H1 (cell line): ENCODE measurements at regions not wholly inside any gene's neighbourhood (a gene's known extent, or its start where the extent isn't known, plus 50 kb on each side); places are given as distances from the start of the nearest gene placed in this dataset.

Source experiments
- CTCF ChIA-PET: fragments of 300-600 bp; sonication (Branson Sonifier 250); formaldehyde crosslinking; loops from one replicate; lab custom pipeline; 2021; ENCODE audit not compliant: partially characterized antibody; lab: Charles Lee
- POLR2A ChIA-PET: fragments of 300-600 bp; sonication (Branson Sonifier 250); formaldehyde crosslinking; loops from one replicate; lab custom pipeline; 2021; ENCODE audit warnings: inconsistent platforms; ENCODE audit not compliant: partially characterized antibody; lab: Charles Lee
- DNase-seq, 2 experiments: peaks; one replicate each; pipeline versions ENCODE4 v3.0.0 to v3.0.0-alpha.2; 2010 to 2022; ENCODE audit warnings: low spot score in 2 of 2, low read depth in 1 of 2, mixed read lengths in 1 of 2
- FAIRE-seq: peaks from 2 replicates; lab custom pipeline; 2011; peaks lifted over from hg19 to GRCh38; lab: Jason Lieb, UNC
- H2AFZ ChIP-seq: 2 replicates; pipeline ENCODE4 v1.8.1; 2012; ENCODE audit warnings: low read length, inconsistent platforms
- H2AK5ac ChIP-seq: 2 replicates; pipeline ENCODE4 v1.6.1; 2013; ENCODE audit warnings: low read depth, low read length
- H2BK120ac ChIP-seq: replicated peaks from 2 replicates; pipeline ENCODE3; 2013; ENCODE audit warnings: low read depth, low read length, inconsistent platforms
- H2BK12ac ChIP-seq: 2 replicates; pipeline ENCODE4 v1.6.1; 2013; ENCODE audit warnings: low read depth, low read length
- H2BK15ac ChIP-seq: 2 replicates; pipeline ENCODE4 v1.6.1; 2013; ENCODE audit warnings: low read length
- H2BK20ac ChIP-seq: 2 replicates; pipeline ENCODE4 v1.6.1; 2013; ENCODE audit warnings: low read length
- H2BK5ac ChIP-seq: 2 replicates; pipeline ENCODE4 v1.6.1; 2013; ENCODE audit warnings: low read depth, low read length
- H3K14ac ChIP-seq: 2 replicates; pipeline ENCODE4 v1.6.1; 2013; ENCODE audit warnings: inconsistent platforms; ENCODE audit not compliant: insufficient read length
- H3K18ac ChIP-seq: 2 replicates; pipeline ENCODE4 v1.6.1; 2013; ENCODE audit warnings: low read length; ENCODE audit errors: extremely low read depth
- H3K23ac ChIP-seq: 2 replicates; pipeline ENCODE4 v1.6.1; 2013; ENCODE audit warnings: inconsistent platforms; ENCODE audit not compliant: insufficient read length
- H3K23me2 ChIP-seq: 2 replicates; pipeline ENCODE4 v1.6.1; 2013; ENCODE audit warnings: low read depth, low read length
- H3K27ac ChIP-seq: 2 replicates; pipeline ENCODE4 v1.6.1; 2011; ENCODE audit warnings: low read depth, low read length, inconsistent platforms
- H3K27me3 ChIP-seq, 4 experiments: replicated peaks in 1 of 4; 1 replicate in 1 of 4; 2 replicates in 3 of 4; pipeline versions ENCODE4 v1.6.1 to v1.8.1; 2011 to 2013; ENCODE audit warnings: low read length in 3 of 4, mild to moderate bottlenecking in 3 of 4, inconsistent platforms in 2 of 4, mixed read lengths in 2 of 4, moderate library complexity in 1 of 4; ENCODE audit not compliant: control insufficient read depth in 3 of 4, insufficient read depth in 3 of 4; ENCODE audit errors: extremely low read depth in 1 of 4
- H3K36me3 ChIP-seq, 4 experiments: 2 replicates each; pipeline versions ENCODE4 v1.6.1 to v1.8.1; 2011 to 2013; ENCODE audit warnings: mild to moderate bottlenecking in 4 of 4, low read length in 3 of 4, moderate library complexity in 2 of 4, control low read depth in 1 of 4, inconsistent platforms in 1 of 4; ENCODE audit not compliant: insufficient read depth in 4 of 4, control insufficient read depth in 2 of 4
- H3K4ac ChIP-seq: replicated peaks from 2 replicates; pipeline ENCODE3; 2013; ENCODE audit warnings: low read length, low read depth, mixed read lengths, inconsistent platforms; ENCODE audit not compliant: insufficient read length
- H3K4me1 ChIP-seq, 4 experiments: replicated peaks in 1 of 4; 1 replicate in 1 of 4; 2 replicates in 3 of 4; pipeline versions ENCODE4 v1.6.1 to v1.8.1; 2011 to 2013; ENCODE audit warnings: low read length in 3 of 4, inconsistent platforms in 2 of 4, mixed read lengths in 1 of 4; ENCODE audit not compliant: insufficient read depth in 4 of 4, control insufficient read depth in 3 of 4
- H3K4me2 ChIP-seq, 2 experiments: 2 replicates each; pipeline versions ENCODE4 v1.6.1 to v1.8.1; 2011 to 2013; ENCODE audit warnings: low read depth in 2 of 2, low read length in 2 of 2, control low read depth in 1 of 2, inconsistent platforms in 1 of 2, mild to moderate bottlenecking in 1 of 2; ENCODE audit not compliant: insufficient read depth in 1 of 2
- H3K4me3 ChIP-seq, 4 experiments: fragments of 200-600, 300-600 bp in 1 of 4; sonication (generic), shearing (Covaris generic), sonication (Bioruptor Twin) in 1 of 4; 2 replicates each; pipeline versions ENCODE4 v1.5.1 to v1.8.1; 2011 to 2016; ENCODE audit warnings: low read length in 4 of 4, low read depth in 3 of 4, control low read depth in 2 of 4, inconsistent platforms in 2 of 4, mild to moderate bottlenecking in 2 of 4, mixed read lengths in 1 of 4, moderate library complexity in 1 of 4; ENCODE audit not compliant: insufficient read depth in 2 of 4; ENCODE audit errors: extremely low read depth in 1 of 4
- H3K56ac ChIP-seq: replicated peaks from 2 replicates; pipeline ENCODE3; 2013; ENCODE audit warnings: low read depth, mild to moderate bottlenecking, mixed read lengths, low read length, inconsistent platforms; ENCODE audit not compliant: insufficient read length
- H3K79me1 ChIP-seq: 2 replicates; pipeline ENCODE4 v1.6.1; 2013; ENCODE audit warnings: low read depth, low read length, control low read depth
- H3K79me2 ChIP-seq, 2 experiments: 2 replicates each; pipeline versions ENCODE4 v1.6.1 to v1.8.1; 2012 to 2013; ENCODE audit warnings: low read length in 2 of 2, mild to moderate bottlenecking in 2 of 2, inconsistent platforms in 1 of 2; ENCODE audit not compliant: insufficient read depth in 2 of 2, control insufficient read depth in 1 of 2
- H3K9ac ChIP-seq, 4 experiments: replicated peaks in 1 of 4; 1 replicate in 1 of 4; 2 replicates in 3 of 4; pipeline versions ENCODE4 v1.6.1 to v1.8.1; 2011 to 2013; ENCODE audit warnings: low read depth in 3 of 4, low read length in 3 of 4, control low read depth in 2 of 4, mild to moderate bottlenecking in 2 of 4, moderate library complexity in 2 of 4, inconsistent platforms in 1 of 4; ENCODE audit errors: extremely low read depth in 1 of 4
- H3K9me3 ChIP-seq, 2 experiments: 2 replicates each; pipeline versions ENCODE4 v1.6.1 to v1.8.1; 2012 to 2013; ENCODE audit warnings: mild to moderate bottlenecking in 2 of 2, moderate library complexity in 2 of 2, control low read depth in 1 of 2, inconsistent platforms in 1 of 2, low read depth in 1 of 2, low read length in 1 of 2, mixed read lengths in 1 of 2; ENCODE audit not compliant: insufficient read depth in 2 of 2
- H4K20me1 ChIP-seq, 2 experiments: replicated peaks in 1 of 2; 2 replicates each; pipeline versions ENCODE3 to v1.8.1; 2011 to 2013; ENCODE audit warnings: inconsistent platforms in 2 of 2, low read length in 2 of 2, mild to moderate bottlenecking in 1 of 2; ENCODE audit not compliant: insufficient read depth in 2 of 2, control insufficient read depth in 1 of 2
- H4K5ac ChIP-seq: 2 replicates; pipeline ENCODE4 v1.6.1; 2013; ENCODE audit warnings: low read length, low read depth, mixed read lengths, inconsistent platforms; ENCODE audit not compliant: insufficient read length
- H4K8ac ChIP-seq: 2 replicates; pipeline ENCODE4 v1.8.0; 2013; ENCODE audit warnings: mild to moderate bottlenecking, moderate library complexity, low read length, inconsistent platforms; ENCODE audit not compliant: insufficient read depth; ENCODE audit errors: extremely low read depth
- H4K91ac ChIP-seq: replicated peaks from 2 replicates; pipeline ENCODE3; 2013; ENCODE audit warnings: low read length, mixed read lengths, inconsistent platforms; ENCODE audit not compliant: insufficient read length
- ATF3 ChIP-seq: IDR thresholded peaks from 2 replicates; pipeline ENCODE4 v1.6.1; 2011; ENCODE audit warnings: low read depth, mild to moderate bottlenecking, low read length; ENCODE audit not compliant: insufficient read depth
- CBX5 ChIP-seq: fragments of 300-800, 300-1000 bp; sonication (generic); IDR thresholded peaks from 2 replicates; pipeline ENCODE4 v1.7.1; 2016; ENCODE audit warnings: antibody characterized with exemption, low read length, low read depth
- KDM5A ChIP-seq: fragments of 200-600 bp; IDR thresholded peaks from 2 replicates; pipeline ENCODE4 v1.7.1; 2012; ENCODE audit warnings: mild to moderate bottlenecking, low read length, inconsistent platforms, mixed read lengths
- POU5F1 ChIP-seq: IDR thresholded peaks from 2 replicates; pipeline ENCODE4 v1.6.1; 2011; ENCODE audit warnings: low read depth, mild to moderate bottlenecking, low read length, moderate library complexity
- RBBP5 ChIP-seq: IDR thresholded peaks from 2 replicates; pipeline ENCODE4 v1.7.1; 2012; ENCODE audit warnings: low read depth, mild to moderate bottlenecking, inconsistent platforms, low read length, moderate library complexity, borderline replicate concordance
- RNF2 ChIP-seq: fragments of 200-900, 300-1000 bp; sonication (generic); IDR thresholded peaks from 2 replicates; pipeline ENCODE4 v1.7.1; 2016; ENCODE audit warnings: borderline replicate concordance, low read depth, mild to moderate bottlenecking, antibody characterized with exemption, low read length; ENCODE audit not compliant: poor library complexity, severe bottlenecking; ENCODE audit errors: missing control alignments
- SIRT6 ChIP-seq: IDR thresholded peaks from one replicate; pipeline ENCODE4 v1.7.1; 2012; ENCODE audit warnings: low read length, inconsistent platforms
- SP2 ChIP-seq: IDR thresholded peaks from 2 replicates; pipeline ENCODE4 v1.6.1; 2012; ENCODE audit warnings: mild to moderate bottlenecking, low read length, inconsistent platforms
- WGBS, 2 experiments: shearing (Covaris generic) in 1 of 2; methylation state at CpG; one replicate each; pipeline versions ENCODE4 v1.1.6 to v1.1.7; 2013 to 2015; ENCODE audit warnings: low lambda C conversion rate in 2 of 2, mixed read lengths in 2 of 2, inconsistent platforms in 1 of 2, low coverage in 1 of 2, missing lambda C conversion rate in 1 of 2; ENCODE audit not compliant: insufficient replicate concordance in 2 of 2, insufficient coverage in 1 of 2, insufficient read length in 1 of 2; ENCODE audit errors: extremely low coverage in 1 of 2, missing lambda C conversion rate in 1 of 2; 5-methylcytosine and 5-hydroxymethylcytosine counted together

GRCh38 chr4:175983636-175984035 lies 82.0 kb upstream of the WDR17 start:
- H3K14ac ChIP-seq, result no peak overlapping the region
- no peak overlapping the region for H3K18ac ChIP-seq
- no peak overlapping the region for H3K9ac ChIP-seq
- no peak overlapping the region for H3K4me2 ChIP-seq
- no peaks in the 10 kb centered on the region for H3K79me2 ChIP-seq
- no peak overlapping the region for H2BK20ac ChIP-seq
- no peak overlapping the region for H4K8ac ChIP-seq
- H4K5ac ChIP-seq, result no peak overlapping the region
- no peaks in the 10 kb centered on the region for H3K23me2 ChIP-seq
- no peak overlapping the region for H3K56ac ChIP-seq
- H2AK5ac ChIP-seq, result no peak overlapping the region
- WGBS, 2 experiments, result 79% methylated on average over 2 of the region's 2 CpGs; no CpG with 5 or more reads in 1 of the 2 experiments
- H4K20me1 ChIP-seq, result no peaks in the 10 kb centered on the region
- H3K23ac ChIP-seq, result no peak overlapping the region
- no peaks in the 10 kb centered on the region for H3K36me3 ChIP-seq
- H2AFZ ChIP-seq, result no peak overlapping the region
- H3K4ac ChIP-seq, result no peak overlapping the region
- no peaks in the 10 kb centered on the region for H3K9me3 ChIP-seq
- ChIA-PET CTCF (no interaction called here), POLR2A (no interaction called here)
- H2BK120ac ChIP-seq, result no peak overlapping the region
- H2BK15ac ChIP-seq, result no peak overlapping the region
- no peaks in the 10 kb centered on the region for H3K79me1 ChIP-seq
- H3K27ac ChIP-seq, result no peak overlapping the region
- no peak for FAIRE-seq
- no peak for DNase-seq
- no peak overlapping the region for H2BK12ac ChIP-seq
- H3K4me3 ChIP-seq, result no peak overlapping the region
- H4K91ac ChIP-seq, result no peak overlapping the region
- H3K27me3 ChIP-seq, result no peaks in the 10 kb centered on the region
- no peak overlapping the region for H2BK5ac ChIP-seq
- H3K4me1 ChIP-seq, result peaks cover 0 to 1% (median 0%) of the 10 kb centered on the region in 4 experiments; a peak in 1 of 7 replicates
- no peak for TF ChIP-seq RBBP5
- TF ChIP-seq RNF2, result no peak
- TF ChIP-seq SP2, result no peak
- TF ChIP-seq SIRT6, result no peak
- TF ChIP-seq POU5F1, result no peak
- no peak for TF ChIP-seq ATF3
- TF ChIP-seq KDM5A, result no peak
- no peak for TF ChIP-seq CBX5
